Astrocyte (in vitro differentiated cells and primary cell): ENCODE measurements at regions not wholly inside any gene's neighbourhood (a gene's known extent, or its start where the extent isn't known, plus 50 kb on each side); places are given as distances from the start of the nearest gene placed in this dataset.
A peak's percentile ranks its signal among the peaks of the same experiment; 100 is the strongest.

Experiments used
- DNase-seq: peaks from one replicate; pipeline ENCODE4 v3.0.0-alpha.2; 2010; ENCODE audit warnings: low read depth
- FAIRE-seq: peaks from 2 replicates; lab custom pipeline; 2011; peaks lifted over from hg19 to GRCh38; lab: Jason Lieb, UNC
- H2AFZ ChIP-seq: 2 replicates; pipeline ENCODE4 v1.6.0; 2012; ENCODE audit warnings: low read depth, low read length, inconsistent platforms
- H3K27ac ChIP-seq: 2 replicates; pipeline ENCODE4 v1.5.1; 2011; ENCODE audit warnings: low read depth, low read length, inconsistent platforms
- H3K27me3 ChIP-seq: 2 replicates; pipeline ENCODE4 v1.6.0; 2011; ENCODE audit warnings: low read length, inconsistent platforms; ENCODE audit not compliant: insufficient read depth
- H3K36me3 ChIP-seq: 2 replicates; pipeline ENCODE4 v1.5.1; 2011; ENCODE audit warnings: low read length, inconsistent platforms; ENCODE audit not compliant: insufficient read depth
- H3K4me1 ChIP-seq: 2 replicates; pipeline ENCODE4 v1.5.1; 2011; ENCODE audit warnings: low read length, inconsistent platforms; ENCODE audit not compliant: insufficient read depth
- H3K4me2 ChIP-seq: 2 replicates; pipeline ENCODE4 v1.6.0; 2012; ENCODE audit warnings: low read length, inconsistent platforms
- H3K4me3 ChIP-seq: 2 replicates; pipeline ENCODE4 v1.5.1; 2011; ENCODE audit warnings: low read depth, mild to moderate bottlenecking, low read length, inconsistent platforms; ENCODE audit not compliant: insufficient read depth
- H3K79me2 ChIP-seq: 2 replicates; pipeline ENCODE4 v1.6.0; 2012; ENCODE audit warnings: mild to moderate bottlenecking, low read length, inconsistent platforms; ENCODE audit not compliant: insufficient read depth
- H3K9ac ChIP-seq: 2 replicates; pipeline ENCODE4 v1.6.0; 2012; ENCODE audit warnings: mild to moderate bottlenecking, low read length, inconsistent platforms
- H3K9me3 ChIP-seq: 2 replicates; pipeline ENCODE4 v1.5.1; 2012; ENCODE audit warnings: low read depth, mild to moderate bottlenecking, low read length, inconsistent platforms; ENCODE audit not compliant: insufficient read depth
- H4K20me1 ChIP-seq: 2 replicates; pipeline ENCODE4 v1.6.0; 2012; ENCODE audit warnings: low read length, inconsistent platforms; ENCODE audit not compliant: insufficient read depth
- H3K27ac Mint-ChIP-seq: one replicate; pipeline ENCODE4 v1.8.0; 2021; ENCODE audit warnings: mild to moderate bottlenecking, mixed read lengths; ENCODE audit not compliant: unreplicated experiment
- H3K27me3 Mint-ChIP-seq: one replicate; pipeline ENCODE4 v1.8.0; 2021; ENCODE audit warnings: low read depth, mixed read lengths; ENCODE audit not compliant: unreplicated experiment
- H3K36me3 Mint-ChIP-seq: one replicate; pipeline ENCODE4 v1.8.0; 2021; ENCODE audit warnings: low read depth, mixed read lengths; ENCODE audit not compliant: unreplicated experiment
- H3K4me1 Mint-ChIP-seq: one replicate; pipeline ENCODE4 v1.8.0; 2021; ENCODE audit warnings: low read depth, mixed read lengths; ENCODE audit not compliant: unreplicated experiment
- H3K4me3 Mint-ChIP-seq: one replicate; pipeline ENCODE4 v1.8.0; 2021; ENCODE audit warnings: mild to moderate bottlenecking, moderate library complexity, mixed read lengths; ENCODE audit not compliant: unreplicated experiment
- H3K9me3 Mint-ChIP-seq: one replicate; pipeline ENCODE4 v1.8.0; 2021; ENCODE audit warnings: mild to moderate bottlenecking, mixed read lengths; ENCODE audit not compliant: unreplicated experiment
- EZH2 ChIP-seq: IDR thresholded peaks from 2 replicates; pipeline ENCODE4 v1.6.1; 2012; ENCODE audit warnings: mild to moderate bottlenecking, low read length, inconsistent platforms; ENCODE audit not compliant: insufficient read depth
- TF ChIP-seq, protein P1 (sequence below): IDR thresholded peaks from 2 replicates; pipeline ENCODE4 v1.5.1; 2011; ENCODE audit warnings: low read depth, mild to moderate bottlenecking, inconsistent platforms, low read length, moderate library complexity; ENCODE audit not compliant: insufficient read depth

GRCh38 chr10:25817200-25817599 is 116.8 kb upstream of the MYO3A start:
- no peak overlapping the region for H2AFZ ChIP-seq
- H3K27ac Mint-ChIP-seq = no peak overlapping the region
- FAIRE-seq = no peak

GRCh38 chr10:25818751-25819150 is 115.3 kb upstream of the MYO3A start:
- H3K27ac Mint-ChIP-seq = no peak overlapping the region

More at GRCh38 chr10:25817200-25817599, 116.8 kb upstream of the MYO3A start:
- no peak overlapping the region for H3K9ac ChIP-seq
- H3K27me3 ChIP-seq = no peaks in the 10 kb centered on the region
- H3K36me3 Mint-ChIP-seq = no peaks in the 10 kb centered on the region
- no peaks in the 10 kb centered on the region for H3K36me3 ChIP-seq
- H4K20me1 ChIP-seq = no peaks in the 10 kb centered on the region
- no peaks in the 10 kb centered on the region for H3K27me3 Mint-ChIP-seq
- no peak for DNase-seq
- H3K79me2 ChIP-seq = no peaks in the 10 kb centered on the region
- no peaks in the 10 kb centered on the region for H3K9me3 ChIP-seq
- no peak for TF ChIP-seq EZH2
- TF ChIP-seq, protein P1, sequence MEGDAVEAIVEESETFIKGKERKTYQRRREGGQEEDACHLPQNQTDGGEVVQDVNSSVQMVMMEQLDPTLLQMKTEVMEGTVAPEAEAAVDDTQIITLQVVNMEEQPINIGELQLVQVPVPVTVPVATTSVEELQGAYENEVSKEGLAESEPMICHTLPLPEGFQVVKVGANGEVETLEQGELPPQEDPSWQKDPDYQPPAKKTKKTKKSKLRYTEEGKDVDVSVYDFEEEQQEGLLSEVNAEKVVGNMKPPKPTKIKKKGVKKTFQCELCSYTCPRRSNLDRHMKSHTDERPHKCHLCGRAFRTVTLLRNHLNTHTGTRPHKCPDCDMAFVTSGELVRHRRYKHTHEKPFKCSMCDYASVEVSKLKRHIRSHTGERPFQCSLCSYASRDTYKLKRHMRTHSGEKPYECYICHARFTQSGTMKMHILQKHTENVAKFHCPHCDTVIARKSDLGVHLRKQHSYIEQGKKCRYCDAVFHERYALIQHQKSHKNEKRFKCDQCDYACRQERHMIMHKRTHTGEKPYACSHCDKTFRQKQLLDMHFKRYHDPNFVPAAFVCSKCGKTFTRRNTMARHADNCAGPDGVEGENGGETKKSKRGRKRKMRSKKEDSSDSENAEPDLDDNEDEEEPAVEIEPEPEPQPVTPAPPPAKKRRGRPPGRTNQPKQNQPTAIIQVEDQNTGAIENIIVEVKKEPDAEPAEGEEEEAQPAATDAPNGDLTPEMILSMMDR = no peak
- peaks cover 28% of the 10 kb centered on the region for H3K4me1 ChIP-seq
- no peak overlapping the region for H3K4me3 Mint-ChIP-seq
- H3K27ac ChIP-seq = no peak overlapping the region
- no peak overlapping the region for H3K4me2 ChIP-seq
- H3K4me3 ChIP-seq = no peak overlapping the region
- no peaks in the 10 kb centered on the region for H3K9me3 Mint-ChIP-seq
- peaks cover 23% of the 10 kb centered on the region for H3K4me1 Mint-ChIP-seq

GRCh38 chr10:25820472-25820871 is 113.6 kb upstream of the MYO3A start:
- no peak for TF ChIP-seq EZH2
- TF ChIP-seq, protein P1 = no peak
- Histone ChIP-seq H3K27ac (no peak overlapping the region), H3K9ac (no peak overlapping the region), H3K27me3 (no peaks in the 10 kb centered on the region), H3K4me3 (no peak overlapping the region), H3K9me3 (no peaks in the 10 kb centered on the region), H3K4me1 (peaks cover 23% of the 10 kb centered on the region), H3K4me2 (peak overlapping the region; percentile 57), H3K79me2 (no peaks in the 10 kb centered on the region), H3K36me3 (no peaks in the 10 kb centered on the region), H4K20me1 (no peaks in the 10 kb centered on the region), H2AFZ (no peak overlapping the region)
- Mint-ChIP-seq H3K27me3 (no peaks in the 10 kb centered on the region), H3K4me3 (no peak overlapping the region), H3K4me1 (peaks cover 10% of the 10 kb centered on the region), H3K27ac (no peak overlapping the region), H3K36me3 (no peaks in the 10 kb centered on the region), H3K9me3 (no peaks in the 10 kb centered on the region)
- DNase-seq (peak; percentile 14), FAIRE-seq (no peak)

More at GRCh38 chr10:25818751-25819150, 115.3 kb upstream of the MYO3A start:
- no peak overlapping the region for H3K4me3 ChIP-seq
- Mint-ChIP-seq H3K36me3 (no peaks in the 10 kb centered on the region), H3K4me1 (peaks cover 14% of the 10 kb centered on the region), H3K4me3 (no peak overlapping the region), H3K27me3 (no peaks in the 10 kb centered on the region), H3K9me3 (no peaks in the 10 kb centered on the region)
- H3K27me3 ChIP-seq = no peaks in the 10 kb centered on the region
- no peak for FAIRE-seq
- peaks cover 28% of the 10 kb centered on the region for H3K4me1 ChIP-seq
- peak overlapping the region; percentile 10 for H2AFZ ChIP-seq
- H3K9me3 ChIP-seq = no peaks in the 10 kb centered on the region
- TF ChIP-seq, protein P1 = no peak
- TF ChIP-seq EZH2 = no peak
- no peaks in the 10 kb centered on the region for H3K36me3 ChIP-seq
- no peaks in the 10 kb centered on the region for H4K20me1 ChIP-seq
- no peak for DNase-seq
- no peak overlapping the region for H3K27ac ChIP-seq
- no peak overlapping the region for H3K4me2 ChIP-seq
- H3K9ac ChIP-seq = no peak overlapping the region
- H3K79me2 ChIP-seq = no peaks in the 10 kb centered on the region
